H9 (cell line): ENCODE measurements at regions not wholly inside any gene's neighbourhood (a gene's known extent, or its start where the extent isn't known, plus 50 kb on each side); places are given as distances from the start of the nearest gene placed in this dataset.

Experiments
- DNase-seq: peaks from one replicate; pipeline ENCODE4 v3.0.0-alpha.2; 2017
- H2AFZ ChIP-seq: one replicate; pipeline ENCODE4 v1.6.1; 2013; ENCODE audit warnings: mild to moderate bottlenecking, low read length, control low read depth, moderate library complexity
- H2AK5ac ChIP-seq: 2 replicates; pipeline ENCODE4 v1.6.1; 2013; ENCODE audit warnings: low read length, control low read depth, mixed read lengths; ENCODE audit not compliant: insufficient read length
- H2BK120ac ChIP-seq: one replicate; pipeline ENCODE4 v1.6.1; 2013; ENCODE audit warnings: low read depth, mild to moderate bottlenecking, low read length, control low read depth, inconsistent platforms; ENCODE audit not compliant: poor library complexity, severe bottlenecking
- H2BK12ac ChIP-seq: 2 replicates; pipeline ENCODE4 v1.6.1; 2013; ENCODE audit warnings: low read length, control low read depth, mixed read lengths, low read depth; ENCODE audit not compliant: insufficient read length
- H2BK15ac ChIP-seq: 2 replicates; pipeline ENCODE4 v1.6.1; 2013; ENCODE audit warnings: low read depth, low read length, control low read depth
- H2BK20ac ChIP-seq: one replicate; pipeline ENCODE4 v1.6.1; 2013; ENCODE audit warnings: low read depth, mild to moderate bottlenecking, low read length, control low read depth, inconsistent platforms; ENCODE audit not compliant: poor library complexity, severe bottlenecking
- H2BK5ac ChIP-seq: 2 replicates; pipeline ENCODE4 v1.6.1; 2013; ENCODE audit warnings: low read length, control low read depth, mixed read lengths; ENCODE audit not compliant: insufficient read length
- H3K14ac ChIP-seq: 2 replicates; pipeline ENCODE4 v1.6.1; 2013; ENCODE audit warnings: low read length, control low read depth; ENCODE audit not compliant: insufficient read depth
- H3K18ac ChIP-seq: 2 replicates; pipeline ENCODE4 v1.6.1; 2013; ENCODE audit warnings: low read depth, mild to moderate bottlenecking, mixed read lengths, low read length, control low read depth; ENCODE audit not compliant: insufficient read length
- H3K23ac ChIP-seq: 2 replicates; pipeline ENCODE4 v1.6.1; 2013; ENCODE audit warnings: low read length, control low read depth, mixed read lengths, low read depth; ENCODE audit not compliant: insufficient read length
- H3K23me2 ChIP-seq: 2 replicates; pipeline ENCODE4 v1.6.1; 2013; ENCODE audit warnings: low read depth, mild to moderate bottlenecking, mixed read lengths, low read length, control low read depth; ENCODE audit not compliant: insufficient read length, poor library complexity, severe bottlenecking
- H3K27ac ChIP-seq: 2 replicates; pipeline ENCODE4 v1.5.1; 2013; ENCODE audit warnings: low read length, control low read depth, mixed read lengths, low read depth; ENCODE audit not compliant: insufficient read length
- H3K27me3 ChIP-seq: 2 replicates; pipeline ENCODE4 v1.6.1; 2013; ENCODE audit warnings: low read length, control low read depth, inconsistent platforms; ENCODE audit not compliant: insufficient read depth
- H3K4ac ChIP-seq: 2 replicates; pipeline ENCODE4 v1.6.1; 2013; ENCODE audit warnings: low read depth, mild to moderate bottlenecking, control low read depth, inconsistent platforms, low read length, moderate library complexity
- H3K4me1 ChIP-seq: 2 replicates; pipeline ENCODE4 v1.6.1; 2013; ENCODE audit warnings: low read length, control low read depth, inconsistent platforms; ENCODE audit not compliant: insufficient read depth
- H3K4me2 ChIP-seq: 2 replicates; pipeline ENCODE4 v1.6.1; 2013; ENCODE audit warnings: low read length, control low read depth, mixed read lengths; ENCODE audit not compliant: insufficient read length, insufficient read depth
- H3K56ac ChIP-seq: 2 replicates; pipeline ENCODE4 v1.6.1; 2013; ENCODE audit warnings: low read depth, mild to moderate bottlenecking, mixed read lengths, low read length, control low read depth; ENCODE audit not compliant: insufficient read length
- H3K79me1 ChIP-seq: 2 replicates; pipeline ENCODE4 v1.6.1; 2013; ENCODE audit warnings: low read depth, mild to moderate bottlenecking, moderate library complexity, low read length, control low read depth, inconsistent platforms; ENCODE audit not compliant: insufficient read depth, poor library complexity, severe bottlenecking
- H3K79me2 ChIP-seq: 2 replicates; pipeline ENCODE4 v1.6.1; 2013; ENCODE audit warnings: low read length, control low read depth, inconsistent platforms; ENCODE audit not compliant: insufficient read depth
- H3K9ac ChIP-seq: 2 replicates; pipeline ENCODE4 v1.6.1; 2013; ENCODE audit warnings: low read length, control low read depth, mixed read lengths; ENCODE audit not compliant: insufficient read length; ENCODE audit errors: extremely low read depth
- H3K9me3 ChIP-seq: one replicate; pipeline ENCODE4 v1.6.1; 2013; ENCODE audit warnings: low read depth, low read length, inconsistent platforms; ENCODE audit not compliant: control insufficient read depth
- H3T11ph ChIP-seq: one replicate; pipeline ENCODE4 v1.6.1; 2013; ENCODE audit warnings: mild to moderate bottlenecking, low read length, control low read depth, inconsistent platforms
- H4K20me1 ChIP-seq: one replicate; pipeline ENCODE4 v1.6.1; 2013; ENCODE audit not compliant: control insufficient read depth, insufficient read length, insufficient read depth
- H4K5ac ChIP-seq: 2 replicates; pipeline ENCODE4 v1.6.1; 2013; ENCODE audit warnings: low read depth, mild to moderate bottlenecking, mixed read lengths, low read length, control low read depth; ENCODE audit not compliant: insufficient read length
- H4K8ac ChIP-seq: replicated peaks from 2 replicates; pipeline ENCODE4 v1.6.1; 2013; ENCODE audit warnings: low read length, control low read depth, mixed read lengths, low read depth; ENCODE audit not compliant: insufficient read length
- H4K91ac ChIP-seq: 2 replicates; pipeline ENCODE4 v1.6.1; 2013; ENCODE audit warnings: low read depth, mild to moderate bottlenecking, moderate library complexity, mixed read lengths, low read length, control low read depth; ENCODE audit not compliant: insufficient read length
- H3K27ac Mint-ChIP-seq, 3 experiments: 2 replicates in 2 of 3; 3 replicates in 1 of 3; pipeline ENCODE4 v1.8.0; 2020 to 2021; ENCODE audit warnings: mixed read lengths in 3 of 3, mild to moderate bottlenecking in 1 of 3, moderate library complexity in 1 of 3
- H3K27me3 Mint-ChIP-seq: 2 replicates; pipeline ENCODE4 v1.8.0; 2021; ENCODE audit warnings: low read depth, mild to moderate bottlenecking, moderate library complexity, mixed read lengths
- H3K36me3 Mint-ChIP-seq, 3 experiments: 2 replicates in 2 of 3; 3 replicates in 1 of 3; pipeline ENCODE4 v1.8.0; 2020 to 2021; ENCODE audit warnings: low read depth in 3 of 3, mixed read lengths in 3 of 3; ENCODE audit not compliant: insufficient read depth in 1 of 3
- H3K4me1 Mint-ChIP-seq, 2 experiments: 2 replicates each; pipeline ENCODE4 v1.8.0; 2020; ENCODE audit warnings: mixed read lengths in 2 of 2
- H3K4me3 Mint-ChIP-seq, 2 experiments: 2 replicates in 1 of 2; 3 replicates in 1 of 2; pipeline ENCODE4 v1.8.0; 2020 to 2021; ENCODE audit warnings: mild to moderate bottlenecking in 2 of 2, mixed read lengths in 2 of 2, moderate library complexity in 1 of 2
- H3K9me3 Mint-ChIP-seq, 2 experiments: 2 replicates in 1 of 2; 3 replicates in 1 of 2; pipeline ENCODE4 v1.8.0; 2020; ENCODE audit warnings: mild to moderate bottlenecking in 2 of 2, mixed read lengths in 2 of 2, moderate library complexity in 1 of 2
- CTCF ChIP-seq: fragments of 200-600 bp; sonication (generic); conservative IDR thresholded peaks from 3 replicates; pipeline ENCODE4 v1.8.0; 2021; ENCODE audit warnings: antibody characterized with exemption, mild to moderate bottlenecking
- WGBS: extraction: QIAGEN DNeasy Blood & Tissue Kit; methylation state at CpG from one replicate; pipeline ENCODE4 v1.1.7; 2013; ENCODE audit warnings: missing lambda C conversion rate, low lambda C conversion rate, mixed read lengths; ENCODE audit not compliant: insufficient read length; ENCODE audit errors: extremely low coverage; 5-methylcytosine and 5-hydroxymethylcytosine counted together

DNA sequence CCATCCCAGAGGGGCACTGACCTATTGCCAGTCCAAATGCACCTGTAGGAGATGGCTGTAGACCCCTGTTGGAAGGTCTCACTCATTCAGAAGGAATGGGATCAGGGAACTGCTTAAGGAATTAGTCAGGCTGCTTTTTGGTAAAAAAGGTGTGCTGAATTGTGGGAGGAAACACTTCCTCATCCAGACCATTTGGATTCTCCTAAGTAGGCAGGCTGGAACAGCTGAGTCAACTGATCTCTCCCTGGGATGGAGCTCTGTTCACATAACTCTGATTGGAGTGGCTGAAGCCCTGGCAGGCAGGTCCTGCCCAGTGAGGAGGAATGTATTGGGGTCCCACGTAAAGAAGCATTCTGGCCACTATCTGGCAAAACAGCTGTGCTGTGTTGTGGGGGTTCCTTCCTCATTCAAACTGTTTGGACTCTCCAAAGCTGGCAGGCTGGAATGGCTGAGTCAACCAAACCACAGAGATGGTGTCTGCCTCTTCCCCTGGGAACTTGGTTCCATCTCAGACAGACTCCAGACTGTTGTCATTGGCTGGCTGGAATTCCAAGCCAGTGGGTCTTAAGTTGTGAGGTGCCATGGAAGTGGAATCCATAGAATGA is 70.7 kb upstream of the PDC start:
- no peaks in the 10 kb centered on the region for H3K4me1 ChIP-seq
- H3T11ph ChIP-seq, result no peak overlapping the region
- no peaks in the 10 kb centered on the region for H4K20me1 ChIP-seq
- DNase-seq, result no peak
- no peak overlapping the region for H2AFZ ChIP-seq
- H2BK120ac ChIP-seq, result no peak overlapping the region
- no peak overlapping the region for H4K5ac ChIP-seq
- no peak overlapping the region for H2AK5ac ChIP-seq
- H4K8ac ChIP-seq, result no peak overlapping the region
- no peak overlapping the region for H3K4me2 ChIP-seq
- H3K27me3 Mint-ChIP-seq, result no peaks in the 10 kb centered on the region
- H3K9me3 Mint-ChIP-seq, result peaks cover 0 to 4% of the 10 kb centered on the region in 2 experiments; a peak in 3 of 5 replicates
- H4K91ac ChIP-seq, result no peak overlapping the region
- H3K14ac ChIP-seq, result no peak overlapping the region
- no peaks in the 10 kb centered on the region for H3K4me1 Mint-ChIP-seq
- H3K18ac ChIP-seq, result no peak overlapping the region
- TF ChIP-seq CTCF, result no peak
- no peaks in the 10 kb centered on the region for H3K79me1 ChIP-seq
- WGBS, result no CpG with 5 or more reads among the region's 1 CpG
- H2BK20ac ChIP-seq, result no peak overlapping the region
- H2BK15ac ChIP-seq, result no peak overlapping the region
- H3K23me2 ChIP-seq, result no peaks in the 10 kb centered on the region
- H3K4ac ChIP-seq, result no peak overlapping the region
- H2BK5ac ChIP-seq, result no peak overlapping the region
- H3K27ac Mint-ChIP-seq, result no peak overlapping the region
- H3K36me3 Mint-ChIP-seq, result no peaks in the 10 kb centered on the region; a peak in 1 of 7 replicates
- H3K23ac ChIP-seq, result no peak overlapping the region
- H3K9me3 ChIP-seq, result no peaks in the 10 kb centered on the region
- H3K79me2 ChIP-seq, result no peaks in the 10 kb centered on the region
- H3K9ac ChIP-seq, result no peak overlapping the region
- no peak overlapping the region for H2BK12ac ChIP-seq
- H3K4me3 Mint-ChIP-seq, result no peak overlapping the region
- H3K27me3 ChIP-seq, result no peaks in the 10 kb centered on the region
- H3K56ac ChIP-seq, result no peak overlapping the region
- no peak overlapping the region for H3K27ac ChIP-seq
